ENCODE measurements at regions not wholly inside any gene's neighbourhood (a gene's known extent, or its start where the extent isn't known, plus 50 kb on each side); places are given as distances from the start of the nearest gene placed in this dataset.

- H2AFZ ChIP-seq (ENCODE audit: low read length): no peak overlapping the region
- no peak overlapping the region for H3K4me3 ChIP-seq (ENCODE audit: insufficient read depth, low read length)
- no peaks in the 10 kb centered on the region for H3K27me3 ChIP-seq (ENCODE audit: insufficient read depth, low read length)
- H4K20me1 ChIP-seq (ENCODE audit: insufficient read depth, low read length): no peaks in the 10 kb centered on the region
- H3K79me2 ChIP-seq (ENCODE audit: insufficient read depth, low read length): no peaks in the 10 kb centered on the region
- no peaks in the 10 kb centered on the region for H3K4me1 ChIP-seq (ENCODE audit: insufficient read depth, low read length)
- H3K4me2 ChIP-seq (ENCODE audit: insufficient read depth, low read length): no peak overlapping the region
- no peak for DNase-seq (ENCODE audit: insufficient read length, low spot score, missing footprints)
- H3K36me3 ChIP-seq (ENCODE audit: insufficient read depth, low read length): no peaks in the 10 kb centered on the region
- H3K9me3 ChIP-seq (ENCODE audit: low read depth, low read length): no peaks in the 10 kb centered on the region
- no peak for TF ChIP-seq CTCF (IDR thresholded peaks at IDR 0.05; ENCODE audit: extremely low read depth, low read depth, low read length)
- H3K27ac ChIP-seq (ENCODE audit: low read depth, low read length): no peak overlapping the region
These were observed 87.8 kb upstream of the ERBB4 start for GRCh38 chr2:212626371-212626918.

GRCh38 chr2:212619954-212620353, 81.4 kb upstream of the ERBB4 start:
- no peaks in the 10 kb centered on the region for H3K27me3 ChIP-seq (ENCODE audit: insufficient read depth, low read length)
- no peak for TF ChIP-seq CTCF (IDR thresholded peaks at IDR 0.05; ENCODE audit: extremely low read depth, low read depth, low read length)
- H3K27ac ChIP-seq (ENCODE audit: low read depth, low read length): no peak overlapping the region
- H3K9me3 ChIP-seq (ENCODE audit: low read depth, low read length): no peaks in the 10 kb centered on the region
- no peak overlapping the region for H2AFZ ChIP-seq (ENCODE audit: low read length)
- H3K4me2 ChIP-seq (ENCODE audit: insufficient read depth, low read length): no peak overlapping the region
- DNase-seq (ENCODE audit: insufficient read length, low spot score, missing footprints): no peak
- no peaks in the 10 kb centered on the region for H4K20me1 ChIP-seq (ENCODE audit: insufficient read depth, low read length)
- no peaks in the 10 kb centered on the region for H3K36me3 ChIP-seq (ENCODE audit: insufficient read depth, low read length)
- H3K79me2 ChIP-seq (ENCODE audit: insufficient read depth, low read length): no peaks in the 10 kb centered on the region
- no peaks in the 10 kb centered on the region for H3K4me1 ChIP-seq (ENCODE audit: insufficient read depth, low read length)
- H3K4me3 ChIP-seq (ENCODE audit: insufficient read depth, low read length): no peak overlapping the region

- Histone ChIP-seq H3K4me1 (ENCODE audit: insufficient read depth, low read length) (no peaks in the 10 kb centered on the region), H2AFZ (ENCODE audit: low read length) (no peak overlapping the region), H3K4me3 (ENCODE audit: insufficient read depth, low read length) (no peak overlapping the region), H3K27ac (ENCODE audit: low read depth, low read length) (no peak overlapping the region), H3K79me2 (ENCODE audit: insufficient read depth, low read length) (no peaks in the 10 kb centered on the region), H4K20me1 (ENCODE audit: insufficient read depth, low read length) (no peaks in the 10 kb centered on the region), H3K27me3 (ENCODE audit: insufficient read depth, low read length) (no peaks in the 10 kb centered on the region), H3K4me2 (ENCODE audit: insufficient read depth, low read length) (no peak overlapping the region), H3K36me3 (ENCODE audit: insufficient read depth, low read length) (no peaks in the 10 kb centered on the region), H3K9me3 (ENCODE audit: low read depth, low read length) (no peaks in the 10 kb centered on the region)
- no peak for TF ChIP-seq CTCF (IDR thresholded peaks at IDR 0.05; ENCODE audit: extremely low read depth, low read depth, low read length)
- DNase-seq (ENCODE audit: insufficient read length, low spot score, missing footprints): no peak
These were observed 80.0 kb upstream of the ERBB4 start for GRCh38 chr2:212618636-212619035.

GRCh38 chr2:212610872-212611425, 72.3 kb upstream of the ERBB4 start:
- TF ChIP-seq CTCF (IDR thresholded peaks at IDR 0.05; ENCODE audit: extremely low read depth, low read depth, low read length): no peak
- no peaks in the 10 kb centered on the region for H3K27me3 ChIP-seq (ENCODE audit: insufficient read depth, low read length)
- H3K4me2 ChIP-seq (ENCODE audit: insufficient read depth, low read length): no peak overlapping the region
- no peak for DNase-seq (ENCODE audit: insufficient read length, low spot score, missing footprints)
- H3K79me2 ChIP-seq (ENCODE audit: insufficient read depth, low read length): no peaks in the 10 kb centered on the region
- H3K4me1 ChIP-seq (ENCODE audit: insufficient read depth, low read length): no peaks in the 10 kb centered on the region
- no peak overlapping the region for H3K27ac ChIP-seq (ENCODE audit: low read depth, low read length)
- no peak overlapping the region for H2AFZ ChIP-seq (ENCODE audit: low read length)
- no peaks in the 10 kb centered on the region for H3K9me3 ChIP-seq (ENCODE audit: low read depth, low read length)
- no peaks in the 10 kb centered on the region for H3K36me3 ChIP-seq (ENCODE audit: insufficient read depth, low read length)
- no peak overlapping the region for H3K4me3 ChIP-seq (ENCODE audit: insufficient read depth, low read length)
- no peaks in the 10 kb centered on the region for H4K20me1 ChIP-seq (ENCODE audit: insufficient read depth, low read length)

Measured in osteoblast (primary cell).